ENCODE measurements at regions not wholly inside any gene's neighbourhood (a gene's known extent, or its start where the extent isn't known, plus 50 kb on each side); places are given as distances from the start of the nearest gene placed in this dataset.

GRCh38 chr3:82839871-82840270, 1078.4 kb upstream of the GBE1 start:
- TF ChIP-seq CTCF (IDR thresholded peaks at IDR 0.05; ENCODE audit: insufficient read depth, low read length, poor library complexity, severe bottlenecking) (no peak), EZH2phosphoT487 (conservative IDR thresholded peaks at IDR 0.05; ENCODE audit: low read length) (no peak)

Measured in SU-DHL-6 (cell line).